Mucosa of descending colon (tissue), 3 donors: ENCODE measurements at regions not wholly inside any gene's neighbourhood (a gene's known extent, or its start where the extent isn't known, plus 50 kb on each side); places are given as distances from the start of the nearest gene placed in this dataset.
A peak's percentile ranks its signal among the peaks of the same experiment; 100 is the strongest.
"Not testable (repeated sequence)": the region's sequence is repeated elsewhere in the genome, so short reads cannot be mapped to it uniquely, and the experiment has no call there.

ENCODE experiments used
- ATAC-seq: fragments of 200-7000 bp; cut with Tn5 transposase; one replicate; pipeline ENCODE4 v1.9.1; 2020; ENCODE audit warnings: mild to moderate bottlenecking, moderate library complexity
- DNase-seq, 3 donors: peaks; one replicate each; pipeline ENCODE4 v3.0.0-alpha.2; 2020
- H3K36me3 ChIP-seq: fragments of 200-600 bp; one replicate; pipeline ENCODE4 v1.8.0; 2021; ENCODE audit warnings: low read depth, mild to moderate bottlenecking
- H3K4me1 ChIP-seq: fragments of 200-600 bp; one replicate; pipeline ENCODE4 v1.8.0; 2021; ENCODE audit warnings: low read depth, mild to moderate bottlenecking
- H3K4me3 ChIP-seq: fragments of 200-600 bp; one replicate; pipeline ENCODE4 v1.8.0; 2021; ENCODE audit warnings: mild to moderate bottlenecking
- H3K9me3 ChIP-seq: fragments of 200-600 bp; one replicate; pipeline ENCODE4 v1.8.0; 2021; ENCODE audit warnings: mild to moderate bottlenecking
- CTCF ChIP-seq: fragments of 200-600 bp; IDR thresholded peaks from one replicate; pipeline ENCODE4 v1.8.0; 2022; ENCODE audit warnings: antibody characterized with exemption, mild to moderate bottlenecking
- intact Hi-C, 2 donors: fragments of 100-400 bp; cut with DNase I in 1 of 2; cut with micrococcal nuclease in 1 of 2; formaldehyde crosslinking; loops; one replicate each; pipeline versions ENCODE4 v1.11.0 to v1.11.1; 2022; cut with DNase I, micrococcal nuclease
- donor health status: DM: no; HTN: no; CAD: no; lungs with moderate emphysema.
- donor health status: DM: no; HTN: no; CAD: no.
- donor health status: DM: no; HTN: yes; CAD: no.

GRCh38 chr4:9505341-9505740 is 61.1 kb downstream of the DEFB131A start:
- intact Hi-C loops = not testable (repeated sequence)

GRCh38 chr4:9506672-9507071 is 62.5 kb downstream of the DEFB131A start:
- H3K4me3 ChIP-seq, ATAC-seq, H3K36me3 ChIP-seq, DNase-seq, intact Hi-C loops, H3K9me3 ChIP-seq, H3K4me1 ChIP-seq: not testable (repeated sequence)

More at GRCh38 chr4:9505341-9505740, 61.1 kb downstream of the DEFB131A start:
- ATAC-seq, H3K4me1 ChIP-seq, H3K9me3 ChIP-seq, H3K36me3 ChIP-seq, DNase-seq, H3K4me3 ChIP-seq: not testable (repeated sequence)

GRCh38 chr4:9512941-9513340 is 68.7 kb downstream of the DEFB131A start:
- DNase-seq, H3K4me1 ChIP-seq, H3K4me3 ChIP-seq, H3K36me3 ChIP-seq, H3K9me3 ChIP-seq, ATAC-seq, intact Hi-C loops: not testable (repeated sequence)

- DNase-seq, intact Hi-C loops, ATAC-seq, H3K36me3 ChIP-seq, H3K4me1 ChIP-seq, H3K4me3 ChIP-seq, H3K9me3 ChIP-seq: not testable (repeated sequence)
Measured at GRCh38 chr4:9519631-9520030, 75.4 kb downstream of the DEFB131A start.

- DNase-seq, H3K9me3 ChIP-seq, H3K4me1 ChIP-seq, intact Hi-C loops, ATAC-seq, H3K4me3 ChIP-seq, H3K36me3 ChIP-seq: not testable (repeated sequence)
Measured at GRCh38 chr4:9522903-9523302, 78.7 kb downstream of the DEFB131A start.

GRCh38 chr4:9524406-9524805 is 80.2 kb downstream of the DEFB131A start:
- DNase-seq, intact Hi-C loops, ATAC-seq, H3K4me3 ChIP-seq, H3K36me3 ChIP-seq, H3K4me1 ChIP-seq, H3K9me3 ChIP-seq: not testable (repeated sequence)

- TF ChIP-seq CTCF = peak; percentile 93
- peak; percentile 78 for ATAC-seq
Measured at GRCh38 chr4:9532134-9532862, 88.1 kb downstream of the DEFB131A start.

GRCh38 chr4:9532863-9533192 is 88.6 kb downstream of the DEFB131A start:
- intact Hi-C loops = loop anchor here in 1 of 2 donors (10.0 kb wide), 1 partner anchor 52 kb away; no protein-coding TSS in a partner anchor
- peak in 1 of 3 donors; percentile 25 for DNase-seq
- not testable (repeated sequence) for H3K36me3 ChIP-seq, ATAC-seq, H3K4me3 ChIP-seq, H3K4me1 ChIP-seq, H3K9me3 ChIP-seq

More at GRCh38 chr4:9532134-9532862, 88.1 kb downstream of the DEFB131A start:
- H3K36me3 ChIP-seq, H3K9me3 ChIP-seq, H3K4me1 ChIP-seq: not testable (repeated sequence)
- intact Hi-C loops = loop anchor here in 1 of 2 donors (10.0 kb wide), 1 partner anchor 53 kb away; no protein-coding TSS in a partner anchor
- H3K4me3 ChIP-seq = peak overlapping the region; percentile 34
- DNase-seq = peak; percentile 86 to 91 (median 87)

- not testable (repeated sequence) for H3K36me3 ChIP-seq, ATAC-seq, H3K9me3 ChIP-seq, DNase-seq, H3K4me3 ChIP-seq
- peaks cover 12% of the 10 kb centered on the region for H3K4me1 ChIP-seq
- intact Hi-C loops = loop anchor here in 1 of 2 donors (10.0 kb wide), 1 partner anchor 48 kb away; no protein-coding TSS in a partner anchor
Measured at GRCh38 chr4:9537101-9537500, 92.9 kb downstream of the DEFB131A start.

GRCh38 chr4:9539939-9540520 is 95.8 kb downstream of the DEFB131A start:
- ATAC-seq (peak; percentile 33), DNase-seq (peak in 2 of 3 donors; percentile 51 to 59)
- not testable (repeated sequence) for H3K36me3 ChIP-seq, H3K4me3 ChIP-seq, H3K9me3 ChIP-seq
- peaks cover 18% of the 10 kb centered on the region for H3K4me1 ChIP-seq
- intact Hi-C loops = loop anchor here in 1 of 2 donors (10.0 kb wide), 1 partner anchor 45 kb away; no protein-coding TSS in a partner anchor

GRCh38 chr4:9541388-9541915 is 97.2 kb downstream of the DEFB131A start:
- H3K36me3 ChIP-seq, intact Hi-C loops, H3K4me3 ChIP-seq, H3K9me3 ChIP-seq: not testable (repeated sequence)
- peaks cover 18% of the 10 kb centered on the region for H3K4me1 ChIP-seq
- peak; percentile 62 for ATAC-seq
- peak in 2 of 3 donors; percentile 47 to 49 for DNase-seq

GRCh38 chr4:9544851-9545250 is 100.6 kb downstream of the DEFB131A start:
- ATAC-seq, H3K36me3 ChIP-seq, intact Hi-C loops, DNase-seq, H3K9me3 ChIP-seq, H3K4me3 ChIP-seq: not testable (repeated sequence)
- H3K4me1 ChIP-seq = peaks cover 15% of the 10 kb centered on the region

GRCh38 chr4:9547470-9547869 is 103.3 kb downstream of the DEFB131A start:
- H3K4me1 ChIP-seq, intact Hi-C loops, H3K9me3 ChIP-seq, H3K4me3 ChIP-seq, H3K36me3 ChIP-seq, DNase-seq, ATAC-seq: not testable (repeated sequence)
